HG02970 (cell line): ENCODE measurements at regions not wholly inside any gene's neighbourhood (a gene's known extent, or its start where the extent isn't known, plus 50 kb on each side); places are given as distances from the start of the nearest gene placed in this dataset.
"Not testable (repeated sequence)": the region's sequence is repeated elsewhere in the genome, so short reads cannot be mapped to it uniquely, and the experiment has no call there.

ENCODE experiments used
- ATAC-seq: cut with Tn5 transposase; IDR thresholded peaks from one replicate; pipeline ENCODE4 v1.9.1; 2021; ENCODE audit warnings: mild to moderate bottlenecking, moderate library complexity, moderate number of reproducible peaks; ENCODE audit not compliant: unreplicated experiment, low FRiP score

- no peak for ATAC-seq
Measured at GRCh38 chr1:70807088-70807664, 240.4 kb downstream of the PTGER3 start.

GRCh38 chr1:70809069-70809468, 238.5 kb downstream of the PTGER3 start:
- ATAC-seq: no peak

GRCh38 chr1:70811815-70812214, 235.8 kb downstream of the PTGER3 start:
- no peak for ATAC-seq

GRCh38 chr1:70812442-70813109, 235.0 kb downstream of the PTGER3 start:
- no peak for ATAC-seq

- ATAC-seq: no peak
Measured at GRCh38 chr1:70818401-70818800, 229.2 kb downstream of the PTGER3 start.

- no peak for ATAC-seq
Measured at GRCh38 chr1:70819231-70819630, 228.4 kb downstream of the PTGER3 start.

- ATAC-seq: no peak
Measured at GRCh38 chr1:70819785-70820184, 227.8 kb downstream of the PTGER3 start.

GRCh38 chr1:70820396-70820795, 227.2 kb downstream of the PTGER3 start:
- no peak for ATAC-seq

- ATAC-seq: no peak
Measured at GRCh38 chr1:70820995-70821394, 226.6 kb downstream of the PTGER3 start.

GRCh38 chr1:70826428-70826827, 221.2 kb downstream of the PTGER3 start:
- no peak for ATAC-seq

- ATAC-seq: no peak
Measured at GRCh38 chr1:70827030-70827429, 220.6 kb downstream of the PTGER3 start.

GRCh38 chr1:70828177-70828576, 219.4 kb downstream of the PTGER3 start:
- ATAC-seq: no peak

GRCh38 chr1:70834365-70834764, 213.3 kb downstream of the PTGER3 start:
- ATAC-seq: not testable (repeated sequence)

GRCh38 chr1:70836456-70836855, 211.2 kb downstream of the PTGER3 start:
- no peak for ATAC-seq

- no peak for ATAC-seq
Measured at GRCh38 chr1:70840260-70840953, 207.2 kb downstream of the PTGER3 start.

- ATAC-seq: no peak
Measured at GRCh38 chr1:70842562-70842961, 205.1 kb downstream of the PTGER3 start.

- no peak for ATAC-seq
Measured at GRCh38 chr1:70843452-70843851, 204.2 kb downstream of the PTGER3 start.

- no peak for ATAC-seq
Measured at GRCh38 chr1:70847013-70847412, 200.6 kb downstream of the PTGER3 start.

GRCh38 chr1:70855203-70855602, 192.4 kb downstream of the PTGER3 start:
- no peak for ATAC-seq

GRCh38 chr1:70856201-70856600, 191.4 kb downstream of the PTGER3 start:
- ATAC-seq: no peak

GRCh38 chr1:70863239-70863638, 184.4 kb downstream of the PTGER3 start:
- no peak for ATAC-seq

- no peak for ATAC-seq
Measured at GRCh38 chr1:70864302-70864701, 183.3 kb downstream of the PTGER3 start.
